ENCODE measurements at regions not wholly inside any gene's neighbourhood (a gene's known extent, or its start where the extent isn't known, plus 50 kb on each side); places are given as distances from the start of the nearest gene placed in this dataset.

DNA sequence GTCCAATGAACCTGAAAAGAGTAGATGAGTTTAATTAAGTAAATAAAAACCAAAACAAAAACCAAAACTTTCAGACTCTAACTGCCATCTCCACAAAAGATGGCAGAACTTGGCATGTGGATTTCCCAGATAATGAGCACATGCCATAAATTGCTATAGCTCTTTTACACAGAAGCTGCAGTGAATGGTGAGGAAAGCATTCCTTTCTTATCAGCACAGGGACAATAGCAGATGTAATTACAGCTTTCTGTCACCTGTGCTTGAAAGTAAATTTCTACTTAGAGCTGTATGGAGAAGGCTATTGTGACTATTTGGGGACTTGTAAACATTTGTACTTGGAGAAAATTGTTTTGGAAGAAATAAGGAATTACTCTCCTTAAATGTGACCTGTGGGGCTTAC is 378.4 kb downstream of the RPRM start:
- TF ChIP-seq, protein P1, sequence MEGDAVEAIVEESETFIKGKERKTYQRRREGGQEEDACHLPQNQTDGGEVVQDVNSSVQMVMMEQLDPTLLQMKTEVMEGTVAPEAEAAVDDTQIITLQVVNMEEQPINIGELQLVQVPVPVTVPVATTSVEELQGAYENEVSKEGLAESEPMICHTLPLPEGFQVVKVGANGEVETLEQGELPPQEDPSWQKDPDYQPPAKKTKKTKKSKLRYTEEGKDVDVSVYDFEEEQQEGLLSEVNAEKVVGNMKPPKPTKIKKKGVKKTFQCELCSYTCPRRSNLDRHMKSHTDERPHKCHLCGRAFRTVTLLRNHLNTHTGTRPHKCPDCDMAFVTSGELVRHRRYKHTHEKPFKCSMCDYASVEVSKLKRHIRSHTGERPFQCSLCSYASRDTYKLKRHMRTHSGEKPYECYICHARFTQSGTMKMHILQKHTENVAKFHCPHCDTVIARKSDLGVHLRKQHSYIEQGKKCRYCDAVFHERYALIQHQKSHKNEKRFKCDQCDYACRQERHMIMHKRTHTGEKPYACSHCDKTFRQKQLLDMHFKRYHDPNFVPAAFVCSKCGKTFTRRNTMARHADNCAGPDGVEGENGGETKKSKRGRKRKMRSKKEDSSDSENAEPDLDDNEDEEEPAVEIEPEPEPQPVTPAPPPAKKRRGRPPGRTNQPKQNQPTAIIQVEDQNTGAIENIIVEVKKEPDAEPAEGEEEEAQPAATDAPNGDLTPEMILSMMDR (IDR thresholded peaks at IDR 0.05), result no peak
- no peak for TF ChIP-seq POLR2A (IDR thresholded peaks at IDR 0.05)
- no peak for TF ChIP-seq EP300 (IDR thresholded peaks at IDR 0.05)
